Thyroid gland (tissue), 4 donors: ENCODE measurements at regions not wholly inside any gene's neighbourhood (a gene's known extent, or its start where the extent isn't known, plus 50 kb on each side); places are given as distances from the start of the nearest gene placed in this dataset.

ENCODE experiments used
- DNase-seq, 2 donors: peaks; one replicate each; pipeline ENCODE4 v3.0.0-alpha.2; 2019
- H3K27ac ChIP-seq, 3 donors: fragments of 200-600 bp; sonication (generic); 1 replicate in 2 of 3; 2 replicates in 1 of 3; pipeline ENCODE4 v1.5.1; 2016 to 2019; ENCODE audit warnings: mild to moderate bottlenecking in 1 of 3, moderate library complexity in 1 of 3
- H3K27me3 ChIP-seq: fragments of 200-600 bp; sonication (generic); one replicate; pipeline ENCODE4 v1.5.1; 2019
- H3K36me3 ChIP-seq, 2 donors: fragments of 200-600 bp; sonication (generic); one replicate each; pipeline ENCODE4 v1.5.1; 2016 to 2019
- H3K4me1 ChIP-seq, 2 donors: fragments of 200-600 bp; sonication (generic); one replicate each; pipeline ENCODE4 v1.5.1; 2017 to 2019
- H3K4me3 ChIP-seq, 3 donors: fragments of 200-600 bp; sonication (generic); replicated peaks in 1 of 3; 1 replicate in 2 of 3; 2 replicates in 1 of 3; pipeline ENCODE4 v1.5.1; 2016; ENCODE audit warnings: mild to moderate bottlenecking in 1 of 3
- H3K9me3 ChIP-seq: fragments of 200-600 bp; sonication (generic); one replicate; pipeline ENCODE4 v1.5.1; 2017
- CTCF ChIP-seq, 6 experiments: fragments of 200-600 bp in 3 of 6; fragments of 450-650 bp in 3 of 6; sonication (generic) in 3 of 6; IDR thresholded peaks; one replicate each; pipeline ENCODE4 v1.5.1; 2016 to 2019; ENCODE audit warnings: antibody characterized with exemption in 6 of 6, mild to moderate bottlenecking in 2 of 6, inconsistent platforms in 1 of 6, moderate library complexity in 1 of 6
- POLR2A ChIP-seq, 2 donors: fragments of 450-650 bp; IDR thresholded peaks; one replicate each; pipeline ENCODE4 v1.6.1; 2017; ENCODE audit warnings: antibody characterized with exemption in 2 of 2, mild to moderate bottlenecking in 2 of 2, moderate library complexity in 1 of 2
- WGBS, 2 donors: methylation state at CpG; one replicate each; pipeline ENCODE4 v1.1.5; 2017; 5-methylcytosine and 5-hydroxymethylcytosine counted together
- intact Hi-C: fragments of 100-400 bp; cut with DNase I; formaldehyde crosslinking; loops from one replicate; pipeline ENCODE4 v1.15.1; 2023

GRCh38 chr16:5884339-5884738 lies 786.7 kb upstream of the EEF2KMT start:
- no peaks in the 10 kb centered on the region for H3K9me3 ChIP-seq
- 94 to 95% methylated on average over 8 of the region's 8 CpGs for WGBS, 2 donors
- no peak for DNase-seq
- no peaks in the 10 kb centered on the region for H3K4me1 ChIP-seq
- H3K27ac ChIP-seq: no peak overlapping the region
- intact Hi-C loops: no loop called here
- TF ChIP-seq CTCF (IDR thresholded peaks at IDR 0.05): no peak
- no peak for TF ChIP-seq POLR2A (IDR thresholded peaks at IDR 0.05)
- no peaks in the 10 kb centered on the region for H3K27me3 ChIP-seq
- H3K36me3 ChIP-seq: no peaks in the 10 kb centered on the region
- no peak overlapping the region for H3K4me3 ChIP-seq

- no peak for DNase-seq
- no peak overlapping the region for H3K27ac ChIP-seq
- H3K27me3 ChIP-seq: no peaks in the 10 kb centered on the region
- TF ChIP-seq CTCF (IDR thresholded peaks at IDR 0.05): no peak
- no peak for TF ChIP-seq POLR2A (IDR thresholded peaks at IDR 0.05)
- H3K4me3 ChIP-seq: no peak overlapping the region
- WGBS, 2 donors: 86 to 89% methylated on average over 3 of the region's 3 CpGs
- intact Hi-C loops: no loop called here
- no peaks in the 10 kb centered on the region for H3K4me1 ChIP-seq
- no peaks in the 10 kb centered on the region for H3K9me3 ChIP-seq
- no peaks in the 10 kb centered on the region for H3K36me3 ChIP-seq
Measured at GRCh38 chr16:5882087-5882640, 784.6 kb upstream of the EEF2KMT start.

- intact Hi-C loops: no loop called here
- 75 to 78% methylated on average over 5 of the region's 5 CpGs for WGBS, 2 donors
Measured at GRCh38 chr16:5875416-5875815, 777.8 kb upstream of the EEF2KMT start.

GRCh38 chr16:5874899-5875298 lies 777.3 kb upstream of the EEF2KMT start:
- no peaks in the 10 kb centered on the region for H3K4me1 ChIP-seq
- H3K27me3 ChIP-seq: no peaks in the 10 kb centered on the region
- no peak overlapping the region for H3K27ac ChIP-seq
- no peaks in the 10 kb centered on the region for H3K9me3 ChIP-seq
- TF ChIP-seq POLR2A (IDR thresholded peaks at IDR 0.05) (no peak), CTCF (IDR thresholded peaks at IDR 0.05) (no peak)
- intact Hi-C loops: no loop called here
- no peak overlapping the region for H3K4me3 ChIP-seq
- H3K36me3 ChIP-seq: no peaks in the 10 kb centered on the region
- no peak for DNase-seq
- 88 to 92% methylated on average over 4 of the region's 4 CpGs for WGBS, 2 donors

More at GRCh38 chr16:5875416-5875815, 777.8 kb upstream of the EEF2KMT start:
- Histone ChIP-seq H3K9me3 (no peaks in the 10 kb centered on the region), H3K4me3 (no peak overlapping the region), H3K4me1 (no peaks in the 10 kb centered on the region), H3K27ac (no peak overlapping the region), H3K27me3 (no peaks in the 10 kb centered on the region), H3K36me3 (no peaks in the 10 kb centered on the region)
- DNase-seq: no peak
- TF ChIP-seq POLR2A (IDR thresholded peaks at IDR 0.05): no peak
- no peak for TF ChIP-seq CTCF (IDR thresholded peaks at IDR 0.05)

- intact Hi-C loops: no loop called here
- H3K36me3 ChIP-seq: no peaks in the 10 kb centered on the region
Measured at GRCh38 chr16:5873221-5873620, 775.6 kb upstream of the EEF2KMT start.

More at GRCh38 chr16:5873221-5873620, 775.6 kb upstream of the EEF2KMT start:
- no peaks in the 10 kb centered on the region for H3K27me3 ChIP-seq
- H3K9me3 ChIP-seq: no peaks in the 10 kb centered on the region
- no peaks in the 10 kb centered on the region for H3K4me1 ChIP-seq
- WGBS, 2 donors: 33 to 45% methylated on average over 4 of the region's 4 CpGs
- no peak for DNase-seq
- H3K27ac ChIP-seq: no peak overlapping the region
- H3K4me3 ChIP-seq: no peak overlapping the region
- TF ChIP-seq POLR2A (IDR thresholded peaks at IDR 0.05) (no peak), CTCF (IDR thresholded peaks at IDR 0.05) (no peak)
